DOHH2 (cell line): ENCODE measurements at regions not wholly inside any gene's neighbourhood (a gene's known extent, or its start where the extent isn't known, plus 50 kb on each side); places are given as distances from the start of the nearest gene placed in this dataset.
"Not testable (repeated sequence)": the region's sequence is repeated elsewhere in the genome, so short reads cannot be mapped to it uniquely, and the experiment has no call there.

Experiments
- H3F3A ChIP-seq: fragments of 200-600 bp; sonication (generic), shearing (Covaris generic); 2 replicates; pipeline ENCODE4 v1.6.0; 2016; ENCODE audit warnings: antibody characterized with exemption, mild to moderate bottlenecking; ENCODE audit not compliant: control insufficient read depth, insufficient read depth
- H3K27ac ChIP-seq: fragments of 200-600 bp; sonication (generic); 2 replicates; pipeline ENCODE4 v1.5.1; 2014; ENCODE audit warnings: low read depth, mild to moderate bottlenecking, low read length, moderate library complexity
- H3K27me3 ChIP-seq: fragments of 200-600 bp; sonication (generic); 2 replicates; pipeline ENCODE4 v1.6.1; 2014; ENCODE audit warnings: mild to moderate bottlenecking, low read length, mixed read lengths; ENCODE audit not compliant: control insufficient read depth
- H3K36me3 ChIP-seq: fragments of 200-600 bp; sonication (generic); 2 replicates; pipeline ENCODE4 v1.6.1; 2014; ENCODE audit warnings: mild to moderate bottlenecking, low read length, moderate library complexity, mixed read lengths; ENCODE audit not compliant: control insufficient read depth
- H3K4me1 ChIP-seq: fragments of 200-600 bp; sonication (generic); 2 replicates; pipeline ENCODE4 v1.6.1; 2014; ENCODE audit warnings: mild to moderate bottlenecking, low read length, mixed read lengths; ENCODE audit not compliant: control insufficient read depth
- H3K4me2 ChIP-seq: fragments of 200-600 bp; sonication (generic); 2 replicates; pipeline ENCODE4 v1.6.0; 2014; ENCODE audit warnings: mild to moderate bottlenecking, low read length, moderate library complexity
- H3K4me3 ChIP-seq: fragments of 200-600 bp; sonication (generic); 2 replicates; pipeline ENCODE4 v1.5.1; 2014; ENCODE audit warnings: mild to moderate bottlenecking, low read length, mixed read lengths
- H3K79me2 ChIP-seq: fragments of 200-600 bp; sonication (generic); 2 replicates; pipeline ENCODE4 v1.6.1; 2014; ENCODE audit warnings: mild to moderate bottlenecking, low read length, mixed read lengths; ENCODE audit not compliant: control insufficient read depth
- H3K9me2 ChIP-seq: fragments of 200-600 bp; sonication (generic); replicated peaks from 2 replicates; pipeline ENCODE4 v1.6.1; 2014; ENCODE audit warnings: mild to moderate bottlenecking, low read length, mixed read lengths; ENCODE audit not compliant: control insufficient read depth
- H3K9me3 ChIP-seq: fragments of 200-600 bp; sonication (generic); 2 replicates; pipeline ENCODE4 v1.6.1; 2014; ENCODE audit warnings: antibody characterized with exemption, low read length, mixed read lengths; ENCODE audit not compliant: control insufficient read depth, insufficient read depth
- H4K20me1 ChIP-seq: fragments of 200-600 bp; sonication (generic); 2 replicates; pipeline ENCODE4 v1.6.0; 2014; ENCODE audit warnings: low read depth, mild to moderate bottlenecking, antibody characterized with exemption, low read length, moderate library complexity; ENCODE audit not compliant: control insufficient read depth, insufficient read depth
- CTCF ChIP-seq: fragments of 200-600 bp; sonication (generic); IDR thresholded peaks from one replicate; pipeline ENCODE4 v1.5.1; 2014; ENCODE audit warnings: antibody characterized with exemption, mild to moderate bottlenecking, low read depth, low read length; ENCODE audit not compliant: poor library complexity, severe bottlenecking
- EZH2phosphoT487 ChIP-seq: fragments of 200-600 bp; sonication (generic); IDR thresholded peaks from 2 replicates; pipeline ENCODE4 v1.6.1; 2017; ENCODE audit warnings: borderline replicate concordance, mild to moderate bottlenecking, antibody characterized with exemption, low read length, moderate library complexity, mixed read lengths

- no peaks in the 10 kb centered on the region for H3K79me2 ChIP-seq
- no peaks in the 10 kb centered on the region for H3K4me1 ChIP-seq
- TF ChIP-seq EZH2phosphoT487, result no peak
- TF ChIP-seq CTCF, result no peak
- H3K36me3 ChIP-seq, result no peaks in the 10 kb centered on the region
- no peaks in the 10 kb centered on the region for H4K20me1 ChIP-seq
- no peak overlapping the region for H3K4me3 ChIP-seq
- no peak overlapping the region for H3K4me2 ChIP-seq
- no peaks in the 10 kb centered on the region for H3F3A ChIP-seq
- H3K9me3 ChIP-seq, result no peaks in the 10 kb centered on the region
- H3K9me2 ChIP-seq, result no peaks in the 10 kb centered on the region
- no peaks in the 10 kb centered on the region for H3K27me3 ChIP-seq
- H3K27ac ChIP-seq, result no peak overlapping the region
These were observed 219.9 kb upstream of the HSFY2 start for GRCh38 chrY:18993480-18993879.

- not testable (repeated sequence) for H3K9me3 ChIP-seq, H3K9me2 ChIP-seq, H3K27ac ChIP-seq, H3K4me2 ChIP-seq, H3K36me3 ChIP-seq, H3K79me2 ChIP-seq, H3K4me1 ChIP-seq, H3K4me3 ChIP-seq, H3K27me3 ChIP-seq, H4K20me1 ChIP-seq, H3F3A ChIP-seq
These were observed 219.1 kb upstream of the HSFY2 start for GRCh38 chrY:18992684-18993083.

- Histone ChIP-seq H3K27ac (no peak overlapping the region), H3K4me1 (no peaks in the 10 kb centered on the region), H3K79me2 (no peaks in the 10 kb centered on the region), H3K36me3 (no peaks in the 10 kb centered on the region), H3K9me3 (no peaks in the 10 kb centered on the region), H3K4me3 (no peak overlapping the region), H3K4me2 (no peak overlapping the region), H4K20me1 (no peaks in the 10 kb centered on the region), H3F3A (no peaks in the 10 kb centered on the region), H3K27me3 (no peaks in the 10 kb centered on the region), H3K9me2 (no peaks in the 10 kb centered on the region)
- no peak for TF ChIP-seq CTCF
- TF ChIP-seq EZH2phosphoT487, result no peak
These were observed 215.8 kb upstream of the HSFY2 start for GRCh38 chrY:18989356-18989755.

GRCh38 chrY:18966001-18966400 is 192.5 kb upstream of the HSFY2 start:
- no peaks in the 10 kb centered on the region for H3K79me2 ChIP-seq
- no peaks in the 10 kb centered on the region for H3K27me3 ChIP-seq
- TF ChIP-seq CTCF, result no peak
- H3K4me1 ChIP-seq, result no peaks in the 10 kb centered on the region
- H3K36me3 ChIP-seq, result no peaks in the 10 kb centered on the region
- H3K4me2 ChIP-seq, result no peak overlapping the region
- no peaks in the 10 kb centered on the region for H4K20me1 ChIP-seq
- no peaks in the 10 kb centered on the region for H3F3A ChIP-seq
- no peaks in the 10 kb centered on the region for H3K9me3 ChIP-seq
- H3K4me3 ChIP-seq, result no peak overlapping the region
- H3K27ac ChIP-seq, result no peak overlapping the region
- no peaks in the 10 kb centered on the region for H3K9me2 ChIP-seq
